ENCODE measurements at regions not wholly inside any gene's neighbourhood (a gene's known extent, or its start where the extent isn't known, plus 50 kb on each side); places are given as distances from the start of the nearest gene placed in this dataset.

DNA sequence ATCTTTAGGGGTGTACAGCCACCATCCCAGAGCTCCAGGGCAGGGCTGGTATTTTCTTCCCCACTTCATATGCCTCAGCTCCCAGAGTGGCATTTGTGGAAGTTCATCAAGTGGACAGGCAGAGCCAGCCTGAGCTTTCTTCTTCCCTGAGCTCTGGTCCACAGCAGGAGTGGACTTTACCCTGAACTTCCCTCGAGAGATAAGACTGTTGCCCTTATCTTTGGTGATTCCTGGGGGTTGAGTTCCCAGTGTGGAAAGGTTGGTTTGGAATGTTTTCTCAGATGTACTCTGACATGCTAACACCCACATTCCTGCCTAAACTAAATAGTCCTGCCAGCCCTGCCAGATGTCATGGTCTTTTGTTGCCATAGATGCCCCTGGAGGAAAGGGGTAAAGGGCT lies 62.0 kb upstream of the LGALSL start:
- Histone ChIP-seq H3K27ac (no peak overlapping the region), H3K36me3 (replicated peaks in 1 of 2; ENCODE audit: insufficient read depth in 1 of 2, low read depth in 2 of 2) (no peaks in the 10 kb centered on the region), H3K4me3 (no peak overlapping the region), H3K27me3 (no peaks in the 10 kb centered on the region), H3K4me1 (peaks cover 7% of the 10 kb centered on the region), H3K9me3 (no peaks in the 10 kb centered on the region)
- TF ChIP-seq POLR2A (IDR thresholded peaks at IDR 0.05) = no peak
- TF ChIP-seq CTCF (IDR thresholded peaks at IDR 0.05) = no peak
- intact Hi-C loops (cut with DNase I) = no loop called here
- ATAC-seq = no peak
- DNase-seq = no peak
- 33 to 76% methylated on average over 1 of the region's 1 CpG for WGBS, 2 donors

DNA sequence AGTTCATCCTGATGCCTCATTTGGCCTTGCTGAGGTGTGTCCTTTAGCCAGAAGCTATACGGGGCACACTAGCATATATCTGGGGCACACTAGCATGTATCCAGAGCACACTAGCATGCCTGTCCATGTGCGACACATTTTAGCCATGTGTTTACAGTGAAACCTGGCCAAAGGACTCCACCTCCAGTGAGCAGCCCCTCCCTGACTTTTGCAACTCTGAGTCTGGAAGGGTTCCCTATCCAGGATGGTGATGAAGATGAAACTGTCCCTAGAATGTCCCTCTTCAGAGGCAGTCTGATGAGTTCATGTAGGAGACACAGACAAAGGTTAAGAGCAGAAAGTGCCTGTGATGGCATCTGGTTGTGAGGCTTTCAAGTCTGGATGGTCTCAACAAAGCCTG lies 61.4 kb upstream of the LGALSL start:
- H3K4me1 ChIP-seq = peaks cover 7% of the 10 kb centered on the region
- ATAC-seq (no peak), DNase-seq (no peak)
- intact Hi-C loops (cut with DNase I) = no loop called here
- no peak overlapping the region for H3K27ac ChIP-seq
- H3K9me3 ChIP-seq = no peaks in the 10 kb centered on the region
- H3K27me3 ChIP-seq = no peaks in the 10 kb centered on the region
- no peak for TF ChIP-seq POLR2A (IDR thresholded peaks at IDR 0.05)
- no peak for TF ChIP-seq CTCF (IDR thresholded peaks at IDR 0.05)
- 90 to 93% methylated on average over 2 of the region's 2 CpGs for WGBS, 2 donors
- no peak overlapping the region for H3K4me3 ChIP-seq
- no peaks in the 10 kb centered on the region for H3K36me3 ChIP-seq (replicated peaks in 1 of 2; ENCODE audit: insufficient read depth in 1 of 2, low read depth in 2 of 2)

- intact Hi-C loops (cut with DNase I) = no loop called here
- H3K9me3 ChIP-seq = no peaks in the 10 kb centered on the region
- ATAC-seq (no peak), DNase-seq (no peak)
- H3K27ac ChIP-seq = no peak overlapping the region
- no peaks in the 10 kb centered on the region for H3K27me3 ChIP-seq
- TF ChIP-seq POLR2A (IDR thresholded peaks at IDR 0.05) = no peak
- no peak for TF ChIP-seq CTCF (IDR thresholded peaks at IDR 0.05)
- no peak overlapping the region for H3K4me3 ChIP-seq
- WGBS, 2 donors = 93 to 100% methylated on average over 3 of the region's 3 CpGs
- peaks cover 7% of the 10 kb centered on the region for H3K4me1 ChIP-seq
- no peaks in the 10 kb centered on the region for H3K36me3 ChIP-seq (replicated peaks in 1 of 2; ENCODE audit: insufficient read depth in 1 of 2, low read depth in 2 of 2)
These were observed 60.5 kb upstream of the LGALSL start for GRCh38 chr2:64393383-64394010.

GRCh38 chr2:64394153-64394552 lies 59.8 kb upstream of the LGALSL start:
- Histone ChIP-seq H3K4me1 (peaks cover 7% of the 10 kb centered on the region), H3K27ac (no peak overlapping the region), H3K9me3 (no peaks in the 10 kb centered on the region), H3K27me3 (no peaks in the 10 kb centered on the region), H3K4me3 (no peak overlapping the region), H3K36me3 (replicated peaks in 1 of 2; ENCODE audit: insufficient read depth in 1 of 2, low read depth in 2 of 2) (no peaks in the 10 kb centered on the region)
- 87 to 91% methylated on average over 3 of the region's 3 CpGs for WGBS, 2 donors
- DNase-seq (no peak), ATAC-seq (no peak)
- TF ChIP-seq POLR2A (IDR thresholded peaks at IDR 0.05) (no peak), CTCF (IDR thresholded peaks at IDR 0.05) (no peak)
- intact Hi-C loops (cut with DNase I) = no loop called here

GRCh38 chr2:64396001-64396400 lies 58.0 kb upstream of the LGALSL start:
- Histone ChIP-seq H3K27me3 (no peaks in the 10 kb centered on the region), H3K4me3 (no peak overlapping the region), H3K9me3 (no peaks in the 10 kb centered on the region), H3K36me3 (replicated peaks in 1 of 2; ENCODE audit: insufficient read depth in 1 of 2, low read depth in 2 of 2) (no peaks in the 10 kb centered on the region), H3K27ac (no peak overlapping the region), H3K4me1 (peaks cover 18% of the 10 kb centered on the region)
- ATAC-seq (no peak), DNase-seq (no peak)
- 87 to 95% methylated on average over 5 of the region's 5 CpGs for WGBS, 2 donors
- intact Hi-C loops (cut with DNase I) = no loop called here
- TF ChIP-seq POLR2A (IDR thresholded peaks at IDR 0.05) = no peak
- TF ChIP-seq CTCF (IDR thresholded peaks at IDR 0.05) = no peak
